GM13977 (cell line): ENCODE measurements at regions not wholly inside any gene's neighbourhood (a gene's known extent, or its start where the extent isn't known, plus 50 kb on each side); places are given as distances from the start of the nearest gene placed in this dataset.

Experiments used
- DNase-seq: peaks from one replicate; pipeline ENCODE4 v3.0.0; 2012; ENCODE audit warnings: low spot score
- in situ Hi-C: fragments of 300-500 bp; cut with MboI; formaldehyde crosslinking; loops from one replicate; pipeline ENCODE4 v1.12.0; 2022; ENCODE audit warnings: low sequenced_read_pairs, low pct_unique_long_range_greater_than_20kb, mixed read lengths, inconsistent platforms; ENCODE audit not compliant: unreplicated experiment
- TF ChIP-seq, protein P1 (sequence below): IDR thresholded peaks from 2 replicates; pipeline ENCODE4 v1.5.1; 2012; ENCODE audit warnings: mild to moderate bottlenecking, control low read depth; ENCODE audit not compliant: insufficient read depth; ENCODE audit errors: extremely low read depth, missing control alignments

DNA sequence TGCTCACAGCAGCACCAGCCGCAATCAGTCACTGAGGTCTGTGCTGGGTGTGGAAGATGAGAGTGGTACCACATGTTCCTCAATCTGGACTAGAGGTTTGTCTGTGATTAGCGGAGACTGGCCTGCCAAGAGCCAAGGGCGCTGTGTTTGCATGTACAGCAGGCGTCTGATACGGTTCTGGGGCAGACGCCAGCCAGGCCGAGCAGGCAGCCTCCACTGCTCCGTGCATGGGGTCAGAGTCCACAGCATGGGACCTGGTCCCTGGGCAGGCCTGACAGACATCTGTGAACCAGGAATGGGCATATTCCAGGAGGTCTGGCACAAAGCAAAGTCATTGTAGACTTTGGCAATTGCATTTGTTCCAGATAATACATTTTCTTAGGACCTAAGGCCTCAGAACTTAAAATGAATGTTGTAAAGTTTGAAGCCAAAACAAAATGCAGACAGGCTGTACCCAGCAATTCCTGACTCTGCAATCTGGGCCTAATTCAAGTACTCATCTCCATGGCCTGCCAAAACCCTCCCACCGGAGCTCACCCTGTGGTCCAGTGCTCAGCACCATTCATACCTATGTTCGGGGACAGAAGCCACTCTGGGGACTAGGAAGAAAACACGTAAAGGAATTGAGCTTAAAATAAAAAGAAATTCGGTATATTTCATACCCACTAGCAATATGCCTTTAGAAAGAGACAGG, 50.0 kb upstream of the FAM20C start:
- in situ Hi-C loops = no loop called here
- no peak for DNase-seq
- TF ChIP-seq, protein P1, sequence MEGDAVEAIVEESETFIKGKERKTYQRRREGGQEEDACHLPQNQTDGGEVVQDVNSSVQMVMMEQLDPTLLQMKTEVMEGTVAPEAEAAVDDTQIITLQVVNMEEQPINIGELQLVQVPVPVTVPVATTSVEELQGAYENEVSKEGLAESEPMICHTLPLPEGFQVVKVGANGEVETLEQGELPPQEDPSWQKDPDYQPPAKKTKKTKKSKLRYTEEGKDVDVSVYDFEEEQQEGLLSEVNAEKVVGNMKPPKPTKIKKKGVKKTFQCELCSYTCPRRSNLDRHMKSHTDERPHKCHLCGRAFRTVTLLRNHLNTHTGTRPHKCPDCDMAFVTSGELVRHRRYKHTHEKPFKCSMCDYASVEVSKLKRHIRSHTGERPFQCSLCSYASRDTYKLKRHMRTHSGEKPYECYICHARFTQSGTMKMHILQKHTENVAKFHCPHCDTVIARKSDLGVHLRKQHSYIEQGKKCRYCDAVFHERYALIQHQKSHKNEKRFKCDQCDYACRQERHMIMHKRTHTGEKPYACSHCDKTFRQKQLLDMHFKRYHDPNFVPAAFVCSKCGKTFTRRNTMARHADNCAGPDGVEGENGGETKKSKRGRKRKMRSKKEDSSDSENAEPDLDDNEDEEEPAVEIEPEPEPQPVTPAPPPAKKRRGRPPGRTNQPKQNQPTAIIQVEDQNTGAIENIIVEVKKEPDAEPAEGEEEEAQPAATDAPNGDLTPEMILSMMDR = no peak
